H1 (cell line): ENCODE measurements at regions not wholly inside any gene's neighbourhood (a gene's known extent, or its start where the extent isn't known, plus 50 kb on each side); places are given as distances from the start of the nearest gene placed in this dataset.
A peak's percentile ranks its signal among the peaks of the same experiment; 100 is the strongest.

Source experiments
- CTCF ChIA-PET: fragments of 300-600 bp; sonication (Branson Sonifier 250); formaldehyde crosslinking; loops from one replicate; lab custom pipeline; 2021; ENCODE audit not compliant: partially characterized antibody; lab: Charles Lee
- POLR2A ChIA-PET: fragments of 300-600 bp; sonication (Branson Sonifier 250); formaldehyde crosslinking; loops from one replicate; lab custom pipeline; 2021; ENCODE audit warnings: inconsistent platforms; ENCODE audit not compliant: partially characterized antibody; lab: Charles Lee
- DNase-seq, 2 experiments: peaks; one replicate each; pipeline versions ENCODE4 v3.0.0 to v3.0.0-alpha.2; 2010 to 2022; ENCODE audit warnings: low spot score in 2 of 2, low read depth in 1 of 2, mixed read lengths in 1 of 2
- FAIRE-seq: peaks from 2 replicates; lab custom pipeline; 2011; peaks lifted over from hg19 to GRCh38; lab: Jason Lieb, UNC
- H2AFZ ChIP-seq: 2 replicates; pipeline ENCODE4 v1.8.1; 2012; ENCODE audit warnings: low read length, inconsistent platforms
- H2AK5ac ChIP-seq: 2 replicates; pipeline ENCODE4 v1.6.1; 2013; ENCODE audit warnings: low read depth, low read length
- H2BK120ac ChIP-seq: replicated peaks from 2 replicates; pipeline ENCODE3; 2013; ENCODE audit warnings: low read depth, low read length, inconsistent platforms
- H2BK12ac ChIP-seq: 2 replicates; pipeline ENCODE4 v1.6.1; 2013; ENCODE audit warnings: low read depth, low read length
- H2BK15ac ChIP-seq: 2 replicates; pipeline ENCODE4 v1.6.1; 2013; ENCODE audit warnings: low read length
- H2BK20ac ChIP-seq: 2 replicates; pipeline ENCODE4 v1.6.1; 2013; ENCODE audit warnings: low read length
- H2BK5ac ChIP-seq: 2 replicates; pipeline ENCODE4 v1.6.1; 2013; ENCODE audit warnings: low read depth, low read length
- H3K14ac ChIP-seq: 2 replicates; pipeline ENCODE4 v1.6.1; 2013; ENCODE audit warnings: inconsistent platforms; ENCODE audit not compliant: insufficient read length
- H3K18ac ChIP-seq: 2 replicates; pipeline ENCODE4 v1.6.1; 2013; ENCODE audit warnings: low read length; ENCODE audit errors: extremely low read depth
- H3K23ac ChIP-seq: 2 replicates; pipeline ENCODE4 v1.6.1; 2013; ENCODE audit warnings: inconsistent platforms; ENCODE audit not compliant: insufficient read length
- H3K23me2 ChIP-seq: 2 replicates; pipeline ENCODE4 v1.6.1; 2013; ENCODE audit warnings: low read depth, low read length
- H3K27ac ChIP-seq: 2 replicates; pipeline ENCODE4 v1.6.1; 2011; ENCODE audit warnings: low read depth, low read length, inconsistent platforms
- H3K27me3 ChIP-seq, 4 experiments: replicated peaks in 1 of 4; 1 replicate in 1 of 4; 2 replicates in 3 of 4; pipeline versions ENCODE4 v1.6.1 to v1.8.1; 2011 to 2013; ENCODE audit warnings: low read length in 3 of 4, mild to moderate bottlenecking in 3 of 4, inconsistent platforms in 2 of 4, mixed read lengths in 2 of 4, moderate library complexity in 1 of 4; ENCODE audit not compliant: control insufficient read depth in 3 of 4, insufficient read depth in 3 of 4; ENCODE audit errors: extremely low read depth in 1 of 4
- H3K36me3 ChIP-seq, 4 experiments: 2 replicates each; pipeline versions ENCODE4 v1.6.1 to v1.8.1; 2011 to 2013; ENCODE audit warnings: mild to moderate bottlenecking in 4 of 4, low read length in 3 of 4, moderate library complexity in 2 of 4, control low read depth in 1 of 4, inconsistent platforms in 1 of 4; ENCODE audit not compliant: insufficient read depth in 4 of 4, control insufficient read depth in 2 of 4
- H3K4ac ChIP-seq: replicated peaks from 2 replicates; pipeline ENCODE3; 2013; ENCODE audit warnings: low read length, low read depth, mixed read lengths, inconsistent platforms; ENCODE audit not compliant: insufficient read length
- H3K4me1 ChIP-seq, 4 experiments: replicated peaks in 1 of 4; 1 replicate in 1 of 4; 2 replicates in 3 of 4; pipeline versions ENCODE4 v1.6.1 to v1.8.1; 2011 to 2013; ENCODE audit warnings: low read length in 3 of 4, inconsistent platforms in 2 of 4, mixed read lengths in 1 of 4; ENCODE audit not compliant: insufficient read depth in 4 of 4, control insufficient read depth in 3 of 4
- H3K4me2 ChIP-seq, 2 experiments: 2 replicates each; pipeline versions ENCODE4 v1.6.1 to v1.8.1; 2011 to 2013; ENCODE audit warnings: low read depth in 2 of 2, low read length in 2 of 2, control low read depth in 1 of 2, inconsistent platforms in 1 of 2, mild to moderate bottlenecking in 1 of 2; ENCODE audit not compliant: insufficient read depth in 1 of 2
- H3K4me3 ChIP-seq, 4 experiments: fragments of 200-600, 300-600 bp in 1 of 4; sonication (generic), shearing (Covaris generic), sonication (Bioruptor Twin) in 1 of 4; 2 replicates each; pipeline versions ENCODE4 v1.5.1 to v1.8.1; 2011 to 2016; ENCODE audit warnings: low read length in 4 of 4, low read depth in 3 of 4, control low read depth in 2 of 4, inconsistent platforms in 2 of 4, mild to moderate bottlenecking in 2 of 4, mixed read lengths in 1 of 4, moderate library complexity in 1 of 4; ENCODE audit not compliant: insufficient read depth in 2 of 4; ENCODE audit errors: extremely low read depth in 1 of 4
- H3K56ac ChIP-seq: replicated peaks from 2 replicates; pipeline ENCODE3; 2013; ENCODE audit warnings: low read depth, mild to moderate bottlenecking, mixed read lengths, low read length, inconsistent platforms; ENCODE audit not compliant: insufficient read length
- H3K79me1 ChIP-seq: 2 replicates; pipeline ENCODE4 v1.6.1; 2013; ENCODE audit warnings: low read depth, low read length, control low read depth
- H3K79me2 ChIP-seq, 2 experiments: 2 replicates each; pipeline versions ENCODE4 v1.6.1 to v1.8.1; 2012 to 2013; ENCODE audit warnings: low read length in 2 of 2, mild to moderate bottlenecking in 2 of 2, inconsistent platforms in 1 of 2; ENCODE audit not compliant: insufficient read depth in 2 of 2, control insufficient read depth in 1 of 2
- H3K9ac ChIP-seq, 4 experiments: replicated peaks in 1 of 4; 1 replicate in 1 of 4; 2 replicates in 3 of 4; pipeline versions ENCODE4 v1.6.1 to v1.8.1; 2011 to 2013; ENCODE audit warnings: low read depth in 3 of 4, low read length in 3 of 4, control low read depth in 2 of 4, mild to moderate bottlenecking in 2 of 4, moderate library complexity in 2 of 4, inconsistent platforms in 1 of 4; ENCODE audit errors: extremely low read depth in 1 of 4
- H3K9me3 ChIP-seq, 2 experiments: 2 replicates each; pipeline versions ENCODE4 v1.6.1 to v1.8.1; 2012 to 2013; ENCODE audit warnings: mild to moderate bottlenecking in 2 of 2, moderate library complexity in 2 of 2, control low read depth in 1 of 2, inconsistent platforms in 1 of 2, low read depth in 1 of 2, low read length in 1 of 2, mixed read lengths in 1 of 2; ENCODE audit not compliant: insufficient read depth in 2 of 2
- H4K20me1 ChIP-seq, 2 experiments: replicated peaks in 1 of 2; 2 replicates each; pipeline versions ENCODE3 to v1.8.1; 2011 to 2013; ENCODE audit warnings: inconsistent platforms in 2 of 2, low read length in 2 of 2, mild to moderate bottlenecking in 1 of 2; ENCODE audit not compliant: insufficient read depth in 2 of 2, control insufficient read depth in 1 of 2
- H4K5ac ChIP-seq: 2 replicates; pipeline ENCODE4 v1.6.1; 2013; ENCODE audit warnings: low read length, low read depth, mixed read lengths, inconsistent platforms; ENCODE audit not compliant: insufficient read length
- H4K8ac ChIP-seq: 2 replicates; pipeline ENCODE4 v1.8.0; 2013; ENCODE audit warnings: mild to moderate bottlenecking, moderate library complexity, low read length, inconsistent platforms; ENCODE audit not compliant: insufficient read depth; ENCODE audit errors: extremely low read depth
- H4K91ac ChIP-seq: replicated peaks from 2 replicates; pipeline ENCODE3; 2013; ENCODE audit warnings: low read length, mixed read lengths, inconsistent platforms; ENCODE audit not compliant: insufficient read length
- ATF3 ChIP-seq: IDR thresholded peaks from 2 replicates; pipeline ENCODE4 v1.6.1; 2011; ENCODE audit warnings: low read depth, mild to moderate bottlenecking, low read length; ENCODE audit not compliant: insufficient read depth
- CBX5 ChIP-seq: fragments of 300-800, 300-1000 bp; sonication (generic); IDR thresholded peaks from 2 replicates; pipeline ENCODE4 v1.7.1; 2016; ENCODE audit warnings: antibody characterized with exemption, low read length, low read depth
- CHD1 ChIP-seq: IDR thresholded peaks from 2 replicates; pipeline ENCODE4 v1.6.1; 2012; ENCODE audit warnings: low read depth, low read length, improper control_type of control experiment
- FOSL1 ChIP-seq: IDR thresholded peaks from 2 replicates; pipeline ENCODE4 v1.6.1; 2011; ENCODE audit warnings: mild to moderate bottlenecking, low read depth, low read length, moderate library complexity; ENCODE audit not compliant: insufficient read depth
- HDAC6 ChIP-seq: IDR thresholded peaks from one replicate; pipeline ENCODE4 v1.7.1; 2012; ENCODE audit warnings: low read depth, mild to moderate bottlenecking, inconsistent platforms, low read length, moderate library complexity
- KDM5A ChIP-seq: fragments of 200-600 bp; IDR thresholded peaks from 2 replicates; pipeline ENCODE4 v1.7.1; 2012; ENCODE audit warnings: mild to moderate bottlenecking, low read length, inconsistent platforms, mixed read lengths
- MAFK ChIP-seq: IDR thresholded peaks from 2 replicates; pipeline ENCODE4 v1.6.1; 2012; ENCODE audit warnings: low read depth, mild to moderate bottlenecking, improper control_type of control experiment, low read length
- NANOG ChIP-seq: IDR thresholded peaks from 2 replicates; pipeline ENCODE4 v1.6.1; 2011; ENCODE audit warnings: low read length, low read depth, mild to moderate bottlenecking, inconsistent platforms; ENCODE audit not compliant: insufficient read depth, poor library complexity, severe bottlenecking
- NRF1 ChIP-seq: IDR thresholded peaks from 2 replicates; pipeline ENCODE4 v1.6.1; 2011; ENCODE audit warnings: mild to moderate bottlenecking, low read depth, low read length, improper control_type of control experiment
- POU5F1 ChIP-seq: IDR thresholded peaks from 2 replicates; pipeline ENCODE4 v1.6.1; 2011; ENCODE audit warnings: low read depth, mild to moderate bottlenecking, low read length, moderate library complexity
- RAD21 ChIP-seq, 2 experiments: IDR thresholded peaks in 1 of 2; conservative IDR thresholded peaks in 1 of 2; 2 replicates each; pipeline ENCODE4 v1.6.1; 2011; ENCODE audit warnings: low read depth in 2 of 2, low read length in 2 of 2, improper control_type of control experiment in 1 of 2, inconsistent platforms in 1 of 2, mild to moderate bottlenecking in 1 of 2, moderate library complexity in 1 of 2
- SIRT6 ChIP-seq: IDR thresholded peaks from one replicate; pipeline ENCODE4 v1.7.1; 2012; ENCODE audit warnings: low read length, inconsistent platforms
- SIX5 ChIP-seq: IDR thresholded peaks from 2 replicates; pipeline ENCODE4 v1.6.1; 2011; ENCODE audit warnings: mild to moderate bottlenecking, low read depth, low read length
- TAF1 ChIP-seq: IDR thresholded peaks from 2 replicates; pipeline ENCODE4 v1.6.1; 2011; ENCODE audit warnings: mild to moderate bottlenecking, low read depth, low read length
- WGBS, 2 experiments: shearing (Covaris generic) in 1 of 2; methylation state at CpG; one replicate each; pipeline versions ENCODE4 v1.1.6 to v1.1.7; 2013 to 2015; ENCODE audit warnings: low lambda C conversion rate in 2 of 2, mixed read lengths in 2 of 2, inconsistent platforms in 1 of 2, low coverage in 1 of 2, missing lambda C conversion rate in 1 of 2; ENCODE audit not compliant: insufficient replicate concordance in 2 of 2, insufficient coverage in 1 of 2, insufficient read length in 1 of 2; ENCODE audit errors: extremely low coverage in 1 of 2, missing lambda C conversion rate in 1 of 2; 5-methylcytosine and 5-hydroxymethylcytosine counted together

- Histone ChIP-seq H3K27ac (no peak overlapping the region), H4K5ac (no peak overlapping the region), H2BK120ac (no peak overlapping the region), H3K4ac (no peak overlapping the region), H3K79me1 (no peaks in the 10 kb centered on the region), H3K79me2 (no peaks in the 10 kb centered on the region), H3K23me2 (no peaks in the 10 kb centered on the region), H4K20me1 (no peaks in the 10 kb centered on the region), H3K4me2 (no peak overlapping the region), H3K27me3 (no peaks in the 10 kb centered on the region; a peak in 1 of 7 replicates), H3K4me1 (peaks cover 0 to 3% (median 2%) of the 10 kb centered on the region in 4 experiments; a peak in 2 of 7 replicates), H2AFZ (no peak overlapping the region), H2BK12ac (peak overlapping the region; percentile 68; the same call in 1 of the 2 replicates), H3K36me3 (no peaks in the 10 kb centered on the region), H2BK5ac (no peak overlapping the region), H4K8ac (0 out of 2 replicates have a peak overlapping the region, but pooled peaks have one; percentile 21), H3K9me3 (no peaks in the 10 kb centered on the region), H3K14ac (no peak overlapping the region), H2BK20ac (no peak overlapping the region), H3K56ac (no peak overlapping the region), H2AK5ac (no peak overlapping the region; the same call in 1 of the 2 replicates), H3K9ac (no peak overlapping the region), H3K4me3 (no peak overlapping the region), H3K18ac (no peak overlapping the region), H2BK15ac (no peak overlapping the region; the same call in 1 of the 2 replicates), H3K23ac (no peak overlapping the region), H4K91ac (no peak overlapping the region)
- DNase-seq (no peak), FAIRE-seq (no peak)
- ChIA-PET POLR2A (no interaction called here), CTCF (interaction anchor here (1.3 kb wide), 1 partner anchor 67 kb away, joined by 3 read pairs; no protein-coding TSS in a partner anchor)
- 83% methylated on average over 6 of the region's 6 CpGs; no CpG with 5 or more reads in 1 of the 2 experiments for WGBS, 2 experiments
- no peak for TF ChIP-seq ATF3
- TF ChIP-seq SIX5 = no peak
- no peak for TF ChIP-seq MAFK
- no peak for TF ChIP-seq POU5F1
- TF ChIP-seq FOSL1 = no peak
- no peak for TF ChIP-seq RAD21 (IDR thresholded peaks at IDR 0.05 in 1 of 2, conservative IDR thresholded peaks at IDR 0.05 in 1 of 2; ENCODE audit: low read depth in 2 of 2, low read length in 2 of 2)
- no peak for TF ChIP-seq TAF1
- no peak for TF ChIP-seq KDM5A
- no peak for TF ChIP-seq NRF1
- no peak for TF ChIP-seq CBX5
- no peak for TF ChIP-seq CHD1
- TF ChIP-seq HDAC6 = no peak
- no peak for TF ChIP-seq NANOG
- no peak for TF ChIP-seq SIRT6
Observed at GRCh38 chr16:29114574-29114973, 129.7 kb downstream of the LAT start.
